Panc1 (cell line): ENCODE measurements at regions not wholly inside any gene's neighbourhood (a gene's known extent, or its start where the extent isn't known, plus 50 kb on each side); places are given as distances from the start of the nearest gene placed in this dataset.

Experiments
- CTCF ChIP-seq: fragments of 450-650 bp; IDR thresholded peaks from 2 replicates; pipeline ENCODE4 v1.5.1; 2017; ENCODE audit warnings: mild to moderate bottlenecking
- POLR2AphosphoS5 ChIP-seq: IDR thresholded peaks from 2 replicates; pipeline ENCODE4 v1.6.1; 2012; ENCODE audit warnings: mild to moderate bottlenecking, low read depth, low read length, moderate library complexity
- REST ChIP-seq, 2 experiments: IDR thresholded peaks; 2 replicates each; pipeline ENCODE4 v1.6.1; 2011 to 2012; ENCODE audit warnings: low read depth in 2 of 2, control low read depth in 1 of 2, low read length in 1 of 2, mild to moderate bottlenecking in 1 of 2, moderate library complexity in 1 of 2; ENCODE audit not compliant: insufficient read depth in 1 of 2

DNA sequence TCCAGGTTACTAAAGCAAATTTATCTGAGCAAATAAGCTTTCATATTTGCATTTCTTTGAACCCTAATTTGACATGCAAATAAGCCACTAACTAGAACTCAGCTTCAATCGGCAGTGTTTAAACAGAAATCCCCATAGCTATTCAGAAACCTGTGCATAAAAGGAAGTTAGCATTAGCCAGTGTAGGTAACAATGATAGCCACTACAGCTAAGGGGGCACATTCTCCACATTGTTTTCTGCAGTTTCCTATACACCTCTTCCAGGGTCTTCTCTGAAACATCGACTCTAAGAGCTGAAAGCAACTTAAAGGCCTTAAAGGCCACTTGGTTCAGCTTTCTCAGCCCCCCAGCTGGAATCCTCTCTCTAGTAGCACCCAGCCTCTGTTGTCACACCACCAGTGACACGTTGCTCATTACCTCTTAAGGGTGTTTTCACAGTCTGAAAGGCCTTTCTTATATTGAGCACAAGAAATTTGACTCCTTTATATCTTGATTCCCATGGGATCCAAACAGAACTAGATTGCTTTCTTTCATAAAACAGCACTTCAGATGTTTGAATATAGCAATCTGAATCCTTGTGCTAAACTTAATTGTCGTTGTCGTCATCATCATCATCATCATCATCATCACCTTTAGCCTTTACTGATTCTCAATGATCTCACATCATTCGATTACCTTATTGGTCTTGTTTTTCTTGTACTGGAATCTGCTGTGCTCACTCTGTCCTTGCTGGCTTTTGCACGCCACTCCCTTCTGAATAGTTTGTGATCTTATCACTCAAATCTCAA is 93.9 kb upstream of the DAB1 start:
- no peak for TF ChIP-seq REST (IDR thresholded peaks at IDR 0.05; ENCODE audit: insufficient read depth in 1 of 2, low read depth in 2 of 2, low read length in 1 of 2)
- no peak for TF ChIP-seq CTCF
- TF ChIP-seq POLR2AphosphoS5: no peak
